BE2C (cell line): ENCODE measurements at regions not wholly inside any gene's neighbourhood (a gene's known extent, or its start where the extent isn't known, plus 50 kb on each side); places are given as distances from the start of the nearest gene placed in this dataset.

Source experiments
- DNase-seq: peaks from one replicate; pipeline ENCODE4 v3.0.0-alpha.2; 2020
- H3K27me3 ChIP-seq: fragments of 250-450 bp; sonication (Bioruptor Pico); 2 replicates; pipeline ENCODE4 v1.5.1; 2020; ENCODE audit warnings: mild to moderate bottlenecking
- H3K36me3 ChIP-seq: fragments of 250-450 bp; sonication (Bioruptor Pico); 2 replicates; pipeline ENCODE4 v1.5.1; 2020; ENCODE audit warnings: mild to moderate bottlenecking
- H3K4me1 ChIP-seq: fragments of 250-450 bp; sonication (Bioruptor Pico); 2 replicates; pipeline ENCODE4 v1.5.1; 2020
- H3K4me3 ChIP-seq: 2 replicates; pipeline ENCODE4 v1.5.1; 2011; ENCODE audit warnings: low read depth, low read length
- H3K9me3 ChIP-seq: fragments of 250-450 bp; sonication (Bioruptor Pico); 2 replicates; pipeline ENCODE4 v1.5.1; 2020
- CTCF ChIP-seq: IDR thresholded peaks from 2 replicates; pipeline ENCODE4 v1.5.1; 2012; ENCODE audit warnings: mild to moderate bottlenecking, low read depth, low read length

DNA sequence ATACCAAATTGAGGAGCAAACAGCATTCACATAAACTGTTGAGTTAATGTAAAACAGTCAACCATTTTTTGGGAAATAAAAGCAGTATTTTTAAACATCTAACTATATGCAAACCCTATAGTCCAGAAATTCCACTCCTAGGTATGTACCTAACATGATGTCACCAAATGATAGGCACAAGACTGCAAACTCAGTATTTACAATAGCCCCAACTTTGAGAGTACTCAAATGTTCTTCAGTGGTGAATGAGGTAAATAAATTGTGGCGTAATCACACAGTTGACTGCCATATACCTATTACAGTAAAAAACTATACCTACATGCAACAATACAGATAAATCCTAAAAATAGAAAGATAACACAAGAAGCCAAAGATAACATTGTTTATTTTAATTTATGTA, 1243.8 kb upstream of the ADGRL3 start:
- Histone ChIP-seq H3K4me1 (no peaks in the 10 kb centered on the region), H3K36me3 (no peaks in the 10 kb centered on the region), H3K9me3 (no peaks in the 10 kb centered on the region), H3K27me3 (no peaks in the 10 kb centered on the region), H3K4me3 (no peak overlapping the region)
- no peak for TF ChIP-seq CTCF
- no peak for DNase-seq

DNA sequence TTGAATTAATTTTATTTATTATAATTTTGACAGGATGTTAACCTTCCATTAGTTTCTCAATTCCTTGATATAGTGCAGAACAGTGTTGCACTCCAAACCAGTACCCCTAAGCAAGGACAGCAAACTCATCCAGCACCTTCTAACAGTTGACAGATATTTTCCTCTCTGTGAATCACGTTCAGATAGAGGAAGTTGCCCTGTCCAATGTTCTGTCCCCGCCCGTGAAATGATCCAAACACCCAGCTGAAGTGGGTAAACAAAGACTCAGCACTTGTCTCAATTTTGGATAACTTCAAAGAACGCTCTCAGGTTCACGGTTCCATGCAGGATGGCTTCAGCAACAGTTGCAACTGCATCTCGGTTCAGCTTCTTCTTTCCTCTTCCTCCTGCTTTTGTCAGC, 1240.0 kb upstream of the ADGRL3 start:
- H3K9me3 ChIP-seq = no peaks in the 10 kb centered on the region
- DNase-seq = no peak
- no peak overlapping the region for H3K4me3 ChIP-seq
- H3K4me1 ChIP-seq = no peaks in the 10 kb centered on the region
- no peak for TF ChIP-seq CTCF
- H3K27me3 ChIP-seq = no peaks in the 10 kb centered on the region
- H3K36me3 ChIP-seq = no peaks in the 10 kb centered on the region

- no peak for TF ChIP-seq CTCF
- Histone ChIP-seq H3K4me3 (no peak overlapping the region), H3K4me1 (no peaks in the 10 kb centered on the region), H3K27me3 (no peaks in the 10 kb centered on the region), H3K36me3 (no peaks in the 10 kb centered on the region), H3K9me3 (no peaks in the 10 kb centered on the region)
- no peak for DNase-seq
Observed at GRCh38 chr4:59966758-59967157, 1233.4 kb upstream of the ADGRL3 start.

GRCh38 chr4:59968796-59969195, 1231.3 kb upstream of the ADGRL3 start:
- H3K4me3 ChIP-seq = no peak overlapping the region
- no peaks in the 10 kb centered on the region for H3K36me3 ChIP-seq
- no peaks in the 10 kb centered on the region for H3K4me1 ChIP-seq
- H3K27me3 ChIP-seq = no peaks in the 10 kb centered on the region
- TF ChIP-seq CTCF = no peak
- no peaks in the 10 kb centered on the region for H3K9me3 ChIP-seq
- no peak for DNase-seq

- no peak for TF ChIP-seq CTCF
- Histone ChIP-seq H3K36me3 (no peaks in the 10 kb centered on the region), H3K27me3 (no peaks in the 10 kb centered on the region), H3K9me3 (no peaks in the 10 kb centered on the region), H3K4me3 (no peak overlapping the region), H3K4me1 (no peaks in the 10 kb centered on the region)
- DNase-seq = no peak
Observed at GRCh38 chr4:59969909-59970308, 1230.2 kb upstream of the ADGRL3 start.

DNA sequence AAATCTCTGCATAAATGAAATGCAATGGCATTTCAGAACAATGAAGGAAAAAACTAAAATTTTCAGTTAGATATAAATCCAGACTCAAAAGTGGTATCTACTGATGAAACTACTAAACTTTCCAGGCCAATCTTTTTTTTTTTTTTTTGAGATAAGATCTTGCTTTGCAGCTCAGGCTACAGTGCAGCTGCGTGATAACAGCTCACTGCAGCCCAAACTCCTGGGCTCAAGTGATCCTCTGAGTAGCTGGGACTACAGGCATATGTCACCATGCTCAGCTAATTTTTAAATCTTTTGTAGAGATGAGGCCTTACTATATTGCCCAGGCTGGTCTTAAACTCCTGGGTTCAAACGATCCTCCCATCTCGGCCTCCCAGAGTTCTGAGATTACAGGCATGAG, 1228.2 kb upstream of the ADGRL3 start:
- no peak for TF ChIP-seq CTCF

More for the DNA sequence above, 1228.2 kb upstream of the ADGRL3 start:
- no peak overlapping the region for H3K4me3 ChIP-seq
- no peaks in the 10 kb centered on the region for H3K27me3 ChIP-seq
- H3K36me3 ChIP-seq = no peaks in the 10 kb centered on the region
- no peak for DNase-seq
- H3K4me1 ChIP-seq = no peaks in the 10 kb centered on the region
- H3K9me3 ChIP-seq = no peaks in the 10 kb centered on the region
